DMS 273 (cell line): ENCODE measurements at regions not wholly inside any gene's neighbourhood (a gene's known extent, or its start where the extent isn't known, plus 50 kb on each side); places are given as distances from the start of the nearest gene placed in this dataset.
"Not testable (repeated sequence)": the region's sequence is repeated elsewhere in the genome, so short reads cannot be mapped to it uniquely, and the experiment has no call there.

Experiments used
- DNase-seq: peaks from one replicate; lab custom pipeline; 2025; ENCODE audit not compliant: unreplicated experiment; lab: John Stamatoyannopoulos, UW

DNA sequence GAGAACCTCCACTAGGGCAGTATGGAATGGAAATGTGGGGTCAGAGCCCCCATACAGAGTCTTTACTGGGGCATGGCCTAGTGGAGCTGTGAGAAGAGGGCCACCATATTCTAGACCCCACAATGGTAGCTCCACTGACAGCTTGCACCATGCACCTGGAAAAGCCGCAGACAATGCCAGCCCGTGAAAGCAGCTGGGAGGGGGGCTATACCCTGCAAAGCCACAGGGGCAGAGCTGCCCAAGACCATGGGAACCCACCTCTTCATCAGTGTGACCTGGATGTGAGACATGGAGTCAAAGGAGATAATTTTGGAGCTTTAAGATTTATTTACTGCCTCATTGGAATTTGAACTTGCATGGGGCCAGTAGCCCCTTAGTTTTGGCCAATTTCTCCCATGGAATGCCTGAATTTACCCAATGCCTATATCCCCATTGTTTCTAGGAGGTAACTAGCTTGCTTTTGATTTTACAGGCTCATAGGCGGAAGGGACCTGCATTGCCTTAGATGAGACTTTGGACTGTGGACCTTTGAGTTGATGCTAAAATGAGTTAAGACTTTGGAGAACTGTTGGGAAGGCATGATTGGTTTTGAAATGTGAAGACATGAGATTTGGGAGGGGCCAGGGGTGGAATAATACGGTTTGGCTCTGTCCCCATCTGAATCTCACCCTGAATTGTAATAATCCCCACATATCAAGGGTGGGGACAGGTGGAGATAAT lies 89.4 kb upstream of the MAMLD1 start:
- not testable (repeated sequence) for DNase-seq

DNA sequence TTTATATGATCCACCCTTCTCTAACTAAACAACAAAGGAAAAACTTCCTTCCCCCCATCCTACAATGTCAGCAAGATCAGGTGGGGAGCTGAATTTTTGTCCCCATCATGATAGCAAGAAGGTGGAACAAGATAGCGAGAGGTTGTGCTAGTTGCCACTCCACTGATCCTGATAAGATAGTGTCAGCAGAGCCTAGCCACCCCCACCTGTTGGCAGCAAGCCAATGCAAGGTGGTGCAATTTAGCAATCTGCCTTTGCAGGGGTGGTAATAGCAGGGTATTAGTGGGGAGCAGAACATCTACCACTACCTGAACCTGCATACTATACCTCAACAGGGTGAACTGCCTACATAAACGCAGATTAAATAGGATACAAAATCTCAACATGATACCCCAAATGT lies 80.2 kb upstream of the MAMLD1 start:
- DNase-seq, result no peak

DNA sequence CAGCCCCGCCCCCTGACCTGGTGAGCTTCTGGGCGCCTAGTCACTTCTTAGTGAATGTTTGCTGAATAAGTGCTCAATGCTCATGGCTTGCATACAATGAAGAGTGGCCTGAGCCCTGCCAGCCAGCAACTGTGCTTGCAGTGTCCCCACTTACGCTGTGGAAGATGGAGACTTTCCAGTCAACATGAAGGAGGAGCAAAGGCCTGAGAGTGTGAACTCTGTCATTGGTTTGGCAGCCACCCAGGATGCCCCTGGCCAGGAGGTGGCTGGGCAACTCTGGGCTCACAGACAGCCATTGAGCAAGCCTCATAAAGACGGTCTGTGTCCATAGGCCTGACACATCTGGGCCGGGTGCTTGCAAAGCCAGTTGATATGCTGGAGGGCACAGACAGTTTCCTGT lies 72.1 kb upstream of the MAMLD1 start:
- no peak for DNase-seq

DNA sequence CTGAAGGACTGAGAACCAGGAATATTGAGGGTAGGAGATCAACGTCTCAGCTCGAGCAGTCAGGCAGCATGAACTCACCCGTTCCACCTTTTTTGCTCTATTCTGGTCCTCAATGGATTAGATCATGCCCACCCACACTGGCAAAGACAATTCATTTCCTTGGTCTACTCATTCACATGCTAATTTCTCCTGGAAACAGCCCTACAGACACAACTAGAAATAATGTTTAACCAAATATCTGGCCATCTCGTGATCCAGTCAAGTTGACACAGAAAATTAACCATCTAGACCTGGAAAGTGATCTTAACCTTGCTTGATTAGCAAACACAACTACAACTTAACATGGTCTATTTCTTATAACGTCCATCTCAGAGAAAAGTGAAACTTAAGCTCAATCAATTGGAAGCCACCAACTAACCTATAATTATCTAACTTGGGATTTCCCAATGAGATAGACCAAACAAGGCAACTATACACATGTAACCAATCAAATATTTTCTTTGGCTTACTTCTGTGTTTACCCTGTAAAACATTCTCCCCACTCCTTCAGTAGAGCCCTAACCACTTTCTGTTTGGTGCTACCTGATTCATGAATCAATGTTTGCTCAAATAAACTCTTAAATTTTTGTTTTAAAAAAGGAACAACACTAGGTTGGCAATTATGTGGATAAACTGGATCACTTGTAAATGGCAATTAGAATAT lies 69.7 kb upstream of the MAMLD1 start:
- DNase-seq, result no peak

DNA sequence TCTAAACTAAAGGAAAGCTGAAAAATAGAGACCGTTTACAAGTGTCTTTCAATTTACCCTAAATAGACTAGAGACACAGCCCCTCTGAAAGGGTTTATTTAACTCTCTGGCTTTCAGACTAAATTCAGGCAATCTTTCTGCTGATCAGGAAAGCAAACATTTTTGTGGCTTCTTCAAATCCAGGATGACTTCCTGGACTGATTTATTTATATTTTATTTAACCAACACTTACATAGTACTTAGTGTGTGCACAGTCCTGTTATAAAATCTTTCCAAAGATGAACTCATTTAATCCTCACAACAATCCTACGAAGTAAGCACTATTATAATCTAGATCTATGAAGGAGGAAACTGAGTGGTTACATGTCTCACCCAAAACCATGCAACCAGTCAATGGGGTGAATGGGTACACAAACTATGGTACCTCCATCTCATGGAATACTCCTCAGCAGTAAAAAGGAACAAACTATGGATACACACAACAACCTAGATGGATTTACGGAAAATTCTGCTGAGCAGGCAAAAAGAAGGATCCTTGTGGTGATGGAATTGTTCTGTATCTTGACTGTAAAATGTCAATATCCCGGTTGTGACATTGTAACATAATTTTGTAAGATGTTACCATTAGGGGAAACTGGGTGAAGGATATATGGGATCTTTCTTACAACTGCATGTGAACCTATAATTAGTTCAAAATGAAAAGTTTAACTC lies 64.1 kb upstream of the MAMLD1 start:
- DNase-seq, result no peak

DNA sequence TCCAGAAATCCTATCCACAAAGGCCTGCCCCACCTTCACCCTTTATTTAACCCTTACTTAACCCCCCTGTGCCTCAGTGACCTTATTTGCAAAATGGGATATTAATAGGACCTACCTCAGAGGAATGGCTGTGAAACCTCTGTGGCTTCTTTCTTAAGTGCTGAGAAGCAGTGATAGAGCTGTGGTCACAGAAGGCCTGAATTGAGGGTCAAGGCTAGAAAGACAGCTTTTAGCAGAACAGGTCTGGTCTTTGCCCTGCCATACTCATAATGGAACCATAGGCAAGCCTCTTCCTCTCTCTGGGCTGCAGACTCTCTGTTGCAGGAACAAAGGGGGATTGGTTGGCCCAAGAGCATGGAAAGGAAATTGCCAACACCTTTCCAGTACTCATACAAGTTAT lies 63.5 kb upstream of the MAMLD1 start:
- no peak for DNase-seq

DNA sequence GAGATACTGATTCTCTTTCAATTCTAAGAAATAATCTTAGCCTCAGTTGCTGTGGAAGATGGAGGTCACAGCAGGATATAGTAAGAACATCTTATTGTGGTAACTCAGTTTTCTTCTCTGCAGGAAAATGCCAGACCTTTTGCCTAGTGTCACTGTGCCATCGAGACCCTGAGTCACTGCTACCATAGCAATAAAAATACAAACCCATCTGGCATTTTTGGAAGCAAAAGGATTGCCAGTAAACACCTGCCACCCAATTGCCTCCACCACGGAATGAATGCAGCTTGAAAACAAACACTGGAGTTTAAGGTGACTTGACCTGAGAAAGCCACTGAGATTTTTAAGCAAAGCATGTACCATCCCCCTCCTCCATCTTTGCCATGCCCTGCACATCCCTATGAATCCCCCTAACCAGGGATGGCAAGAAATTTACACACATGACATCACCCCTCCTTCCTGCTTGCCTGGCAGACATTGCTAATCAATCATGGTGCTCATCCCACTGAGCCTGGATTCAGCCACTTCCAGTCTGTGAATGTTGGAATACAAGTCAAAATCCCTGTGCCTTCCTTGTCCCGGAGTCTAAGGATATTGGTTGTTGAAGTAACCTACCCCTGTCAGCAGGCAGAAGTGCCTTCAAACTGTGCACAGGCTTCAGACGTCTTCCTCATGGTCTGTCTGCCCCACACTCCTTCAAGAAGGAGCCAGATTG lies 59.6 kb upstream of the MAMLD1 start:
- peak; percentile 42 for DNase-seq

DNA sequence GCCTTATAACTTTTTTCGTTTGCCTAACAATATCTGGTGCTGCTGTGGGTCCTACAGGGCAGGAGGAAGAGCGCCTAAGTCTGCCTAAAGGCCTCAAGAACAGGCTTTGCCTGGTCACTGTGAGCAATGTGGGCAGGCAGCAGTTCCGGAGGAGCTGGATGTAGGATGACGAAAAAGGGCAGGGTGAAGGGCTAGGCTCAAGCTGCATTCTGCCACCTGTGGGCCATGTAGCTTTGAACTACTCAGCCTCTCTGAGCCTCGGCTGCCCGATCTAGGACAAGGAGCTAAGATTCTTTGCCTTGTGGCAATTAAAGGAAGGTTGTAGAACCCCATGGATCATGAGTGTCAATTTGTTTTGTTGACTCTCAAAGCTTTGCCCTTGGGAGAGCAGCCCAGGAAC lies 57.1 kb upstream of the MAMLD1 start:
- DNase-seq, result no peak

DNA sequence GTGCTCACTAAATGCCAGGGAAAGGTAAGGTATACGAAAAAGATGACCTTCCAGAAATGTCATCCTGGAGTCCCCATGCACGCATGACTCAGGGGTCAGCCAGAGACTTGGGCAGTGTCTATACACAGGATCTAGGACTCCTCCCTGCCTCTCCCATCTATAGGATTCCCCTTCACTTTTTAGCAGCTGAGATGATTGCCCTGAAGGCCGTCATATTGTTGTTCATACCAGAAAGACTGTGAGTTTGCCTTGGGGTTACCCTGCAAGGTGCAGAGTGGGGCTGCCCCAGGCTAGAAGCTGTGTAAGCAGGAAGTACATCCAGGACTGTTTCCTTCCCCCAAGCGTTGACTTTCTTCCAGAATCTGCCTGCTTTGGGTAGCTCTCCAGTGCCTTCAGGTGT lies 55.1 kb upstream of the MAMLD1 start:
- DNase-seq, result no peak

DNA sequence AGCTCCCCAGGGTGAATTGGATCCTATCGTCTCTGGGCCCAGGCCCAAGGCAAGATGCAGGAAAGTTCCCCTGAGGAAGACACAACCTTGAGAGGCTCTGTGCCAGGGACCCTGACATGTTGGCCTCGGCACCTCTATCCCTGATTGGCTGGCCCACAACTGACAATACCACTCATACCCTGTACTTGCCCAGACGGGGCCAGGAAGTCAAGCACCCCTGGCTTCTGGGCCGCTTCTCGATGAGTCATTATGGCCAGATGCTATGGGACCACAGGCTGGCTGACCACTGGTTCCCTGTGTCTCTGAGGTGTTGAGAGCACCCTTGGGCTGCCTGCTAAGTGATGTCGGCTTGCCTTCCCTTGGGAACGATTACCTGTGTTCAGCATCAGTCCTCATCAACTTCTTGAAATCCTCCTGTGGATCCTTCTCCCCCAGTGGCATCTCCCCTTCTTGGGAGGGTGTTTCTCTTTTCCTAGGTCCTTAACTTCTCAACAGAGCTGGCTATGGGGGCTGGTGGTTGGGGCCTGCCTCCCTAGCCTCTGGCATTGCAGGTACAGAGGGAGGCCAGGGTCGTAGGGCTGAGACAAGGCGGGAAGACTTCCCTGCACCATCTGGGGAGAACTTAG lies 54.5 kb upstream of the MAMLD1 start:
- no peak for DNase-seq

DNA sequence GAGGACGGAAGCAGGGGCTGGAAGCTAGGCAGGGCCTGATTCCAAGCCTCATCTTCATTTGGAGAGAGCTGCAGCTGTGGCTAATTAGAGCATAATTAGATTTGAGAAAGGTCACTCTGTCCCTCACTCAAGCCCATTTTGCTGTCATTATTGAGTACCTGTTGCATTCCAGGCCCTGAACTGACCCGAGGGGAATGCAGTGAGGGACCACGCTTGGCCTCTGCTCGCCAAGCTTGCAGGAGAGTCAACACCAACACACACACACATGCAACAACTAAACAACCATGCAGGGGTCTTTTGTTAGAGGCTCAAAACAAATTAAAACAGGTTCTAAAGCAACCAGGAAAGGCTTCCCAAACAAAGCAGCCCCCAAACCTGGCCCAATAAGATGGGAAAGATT lies 52.7 kb upstream of the MAMLD1 start:
- DNase-seq, result no peak

DNA sequence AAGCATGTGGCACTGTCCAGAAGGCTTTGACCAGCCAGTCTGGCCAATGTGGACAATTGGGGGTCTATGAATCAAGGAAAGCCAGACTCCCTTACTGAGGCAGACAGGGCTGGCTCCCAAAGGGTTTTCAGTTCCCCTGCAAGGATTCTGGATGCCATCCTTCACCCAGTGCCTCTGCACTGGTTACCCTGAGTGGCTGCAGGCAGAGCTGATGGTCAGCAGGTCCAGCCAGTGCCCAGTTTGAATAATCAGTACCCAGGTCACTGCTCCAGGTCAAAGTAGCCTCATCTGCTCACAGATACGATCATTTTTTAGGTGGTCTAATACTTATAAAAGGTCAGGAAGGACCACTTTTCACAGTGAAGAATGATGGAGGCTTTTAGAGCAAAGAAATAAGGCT lies 52.2 kb upstream of the MAMLD1 start:
- DNase-seq, result no peak

DNA sequence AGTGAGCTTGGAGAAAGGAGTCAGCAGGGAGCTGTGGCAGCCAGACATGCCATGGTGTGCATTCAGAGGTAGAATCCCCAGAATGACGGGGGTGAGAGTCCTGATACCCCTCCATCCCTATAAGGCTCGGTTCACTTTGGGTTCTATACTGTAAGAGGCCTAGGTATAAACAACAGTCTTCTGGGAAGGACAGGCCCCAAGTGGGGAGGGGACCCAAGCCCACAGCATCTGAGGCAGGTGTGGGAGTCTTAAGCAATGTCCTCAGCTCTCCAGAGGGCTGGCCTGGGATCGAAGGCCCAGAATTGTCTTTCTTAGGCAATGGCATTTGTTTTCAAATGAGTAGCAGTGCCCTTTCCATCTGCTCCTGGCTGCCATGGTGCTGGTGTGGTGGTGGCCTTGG lies 50.2 kb upstream of the MAMLD1 start:
- no peak for DNase-seq
